Stimulated activated CD4-positive, alpha-beta T cell treated with anti-CD3 and anti-CD28 coated beads, Interleukin-2, amount 100 ng/mL, for 24 hours (primary cell): ENCODE measurements at regions not wholly inside any gene's neighbourhood (a gene's known extent, or its start where the extent isn't known, plus 50 kb on each side); places are given as distances from the start of the nearest gene placed in this dataset.
"Not testable (repeated sequence)": the region's sequence is repeated elsewhere in the genome, so short reads cannot be mapped to it uniquely, and the experiment has no call there.

Source experiments
- DNase-seq, 2 donors: peaks; one replicate each; pipeline ENCODE4 v3.0.0-alpha.2; 2020

GRCh38 chr21:9361615-9362014 is 1159.8 kb upstream of the TPTE start:
- not testable (repeated sequence) for DNase-seq

DNA sequence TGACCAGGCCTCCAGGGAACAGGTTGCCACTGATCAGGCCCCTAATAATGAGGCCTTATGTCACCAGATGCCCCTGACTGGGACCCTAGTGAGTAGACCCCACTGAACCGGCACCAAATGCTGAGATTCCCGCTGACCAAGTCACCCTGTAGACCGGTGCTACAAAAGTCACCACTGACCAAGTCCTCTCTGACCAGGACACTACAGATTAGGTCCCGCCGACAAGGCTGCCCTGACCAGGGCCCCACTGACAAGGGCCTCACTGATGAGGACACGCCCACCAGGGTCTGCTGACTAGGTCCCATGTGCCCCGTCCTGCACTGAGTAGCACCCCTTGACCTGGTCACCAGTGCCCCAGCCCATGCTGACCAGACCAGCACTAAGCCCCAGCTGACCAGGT is 1159.1 kb upstream of the TPTE start:
- peak in 1 of 2 donors; percentile 14 for DNase-seq

GRCh38 chr21:9365815-9366214 is 1155.6 kb upstream of the TPTE start:
- not testable (repeated sequence) for DNase-seq

GRCh38 chr21:9366578-9366977 is 1154.8 kb upstream of the TPTE start:
- DNase-seq = not testable (repeated sequence)
